Testis (tissue), 2 donors: ENCODE measurements at regions not wholly inside any gene's neighbourhood (a gene's known extent, or its start where the extent isn't known, plus 50 kb on each side); places are given as distances from the start of the nearest gene placed in this dataset.

Experiments used
- POLR2A ChIP-seq: fragments of 450-650 bp; IDR thresholded peaks from one replicate; pipeline ENCODE4 v1.6.1; 2017; ENCODE audit warnings: antibody characterized with exemption, mild to moderate bottlenecking, moderate library complexity
- TF ChIP-seq, protein P1 (sequence below), 3 experiments: fragments of 450-650 bp in 2 of 3; fragments of 200-600 bp in 1 of 3; sonication (generic) in 1 of 3; IDR thresholded peaks; one replicate each; pipeline ENCODE4 v1.5.1; 2016 to 2019; ENCODE audit warnings: antibody characterized with exemption in 3 of 3, mild to moderate bottlenecking in 2 of 3, moderate library complexity in 1 of 3

DNA sequence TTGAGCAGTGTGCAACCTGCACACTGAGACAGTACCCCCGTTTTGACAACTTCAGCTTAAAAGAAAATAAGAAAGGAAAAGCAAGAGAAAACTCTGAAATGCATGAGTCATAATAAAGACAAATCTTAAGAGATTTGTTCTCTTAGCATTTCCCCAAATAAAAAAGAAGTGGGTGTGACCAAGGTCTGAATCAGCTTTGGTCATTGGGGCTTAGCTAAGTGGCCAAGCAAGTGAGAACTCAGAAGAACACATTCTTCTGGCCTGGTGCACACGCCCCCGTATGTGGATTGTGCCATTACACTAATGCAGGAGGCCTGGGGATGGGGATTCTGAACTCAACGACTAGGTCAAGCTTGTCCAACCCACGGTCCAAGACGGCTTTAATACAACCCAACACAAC lies 56.9 kb upstream of the PDZRN3 start:
- TF ChIP-seq, protein P1, sequence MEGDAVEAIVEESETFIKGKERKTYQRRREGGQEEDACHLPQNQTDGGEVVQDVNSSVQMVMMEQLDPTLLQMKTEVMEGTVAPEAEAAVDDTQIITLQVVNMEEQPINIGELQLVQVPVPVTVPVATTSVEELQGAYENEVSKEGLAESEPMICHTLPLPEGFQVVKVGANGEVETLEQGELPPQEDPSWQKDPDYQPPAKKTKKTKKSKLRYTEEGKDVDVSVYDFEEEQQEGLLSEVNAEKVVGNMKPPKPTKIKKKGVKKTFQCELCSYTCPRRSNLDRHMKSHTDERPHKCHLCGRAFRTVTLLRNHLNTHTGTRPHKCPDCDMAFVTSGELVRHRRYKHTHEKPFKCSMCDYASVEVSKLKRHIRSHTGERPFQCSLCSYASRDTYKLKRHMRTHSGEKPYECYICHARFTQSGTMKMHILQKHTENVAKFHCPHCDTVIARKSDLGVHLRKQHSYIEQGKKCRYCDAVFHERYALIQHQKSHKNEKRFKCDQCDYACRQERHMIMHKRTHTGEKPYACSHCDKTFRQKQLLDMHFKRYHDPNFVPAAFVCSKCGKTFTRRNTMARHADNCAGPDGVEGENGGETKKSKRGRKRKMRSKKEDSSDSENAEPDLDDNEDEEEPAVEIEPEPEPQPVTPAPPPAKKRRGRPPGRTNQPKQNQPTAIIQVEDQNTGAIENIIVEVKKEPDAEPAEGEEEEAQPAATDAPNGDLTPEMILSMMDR (IDR thresholded peaks at IDR 0.05): no peak
- no peak for TF ChIP-seq POLR2A
